CD4-positive, alpha-beta memory T cell (primary cell): ENCODE measurements at regions not wholly inside any gene's neighbourhood (a gene's known extent, or its start where the extent isn't known, plus 50 kb on each side); places are given as distances from the start of the nearest gene placed in this dataset.
"Not testable (repeated sequence)": the region's sequence is repeated elsewhere in the genome, so short reads cannot be mapped to it uniquely, and the experiment has no call there.

Experiments used
- CTCF ChIA-PET: fragments of 350-600 bp; sonication (Branson Sonifier 250); formaldehyde crosslinking; loops from one replicate; lab custom pipeline; 2021; ENCODE audit warnings: inconsistent platforms; ENCODE audit not compliant: partially characterized antibody; lab: Charles Lee
- POLR2A ChIA-PET: fragments of 350-600 bp; sonication (Branson Sonifier 250); formaldehyde crosslinking; loops from one replicate; lab custom pipeline; 2021; ENCODE audit not compliant: partially characterized antibody; lab: Charles Lee
- DNase-seq, 5 donors: peaks; one replicate each; pipeline versions ENCODE4 v3.0.0 to v3.0.0-alpha.2; 2020 to 2022; ENCODE audit warnings: mixed read lengths in 1 of 5
- H3K27ac ChIP-seq: one replicate; pipeline ENCODE4 v1.7.0; 2013; ENCODE audit warnings: low read depth, low read length
- H3K27me3 ChIP-seq: 2 replicates; pipeline ENCODE4 v1.7.0; 2013; ENCODE audit warnings: mild to moderate bottlenecking, low read length, moderate library complexity; ENCODE audit not compliant: insufficient read depth
- H3K36me3 ChIP-seq: 2 replicates; pipeline ENCODE4 v1.7.0; 2013; ENCODE audit warnings: mild to moderate bottlenecking, low read length, moderate library complexity; ENCODE audit not compliant: insufficient read depth
- H3K4me1 ChIP-seq: 2 replicates; pipeline ENCODE4 v1.7.0; 2013; ENCODE audit warnings: mild to moderate bottlenecking, low read length, moderate library complexity; ENCODE audit not compliant: insufficient read depth
- H3K4me3 ChIP-seq, 2 donors: one replicate each; pipeline ENCODE4 v1.7.0; 2013; ENCODE audit warnings: low read length in 2 of 2, mild to moderate bottlenecking in 1 of 2
- H3K9me3 ChIP-seq, 2 donors: one replicate each; pipeline ENCODE4 v1.7.0; 2013; ENCODE audit warnings: low read length in 2 of 2, control low read depth in 1 of 2; ENCODE audit not compliant: control insufficient read depth in 1 of 2
- H3K27ac Mint-ChIP-seq, 7 donors: one replicate each; pipeline ENCODE4 v1.8.0; 2020 to 2021; ENCODE audit warnings: mixed read lengths in 7 of 7, mild to moderate bottlenecking in 6 of 7, inconsistent platforms in 3 of 7, moderate library complexity in 3 of 7
- H3K27me3 Mint-ChIP-seq, 2 donors: one replicate each; pipeline ENCODE4 v1.8.0; 2020 to 2021; ENCODE audit warnings: mixed read lengths in 2 of 2
- H3K36me3 Mint-ChIP-seq, 2 donors: one replicate each; pipeline ENCODE4 v1.8.0; 2020 to 2021; ENCODE audit warnings: mixed read lengths in 2 of 2, inconsistent platforms in 1 of 2, mild to moderate bottlenecking in 1 of 2
- H3K4me1 Mint-ChIP-seq, 4 donors: one replicate each; pipeline ENCODE4 v1.8.0; 2020 to 2021; ENCODE audit warnings: mixed read lengths in 4 of 4, mild to moderate bottlenecking in 1 of 4
- H3K4me3 Mint-ChIP-seq, 8 donors: one replicate each; pipeline ENCODE4 v1.8.0; 2020 to 2021; ENCODE audit warnings: mixed read lengths in 8 of 8, mild to moderate bottlenecking in 7 of 8, moderate library complexity in 6 of 8, inconsistent platforms in 3 of 8
- H3K9me3 Mint-ChIP-seq, 8 donors: one replicate each; pipeline ENCODE4 v1.8.0; 2020 to 2021; ENCODE audit warnings: mixed read lengths in 8 of 8, mild to moderate bottlenecking in 5 of 8, inconsistent platforms in 3 of 8, moderate library complexity in 1 of 8
- intact Hi-C: fragments of 100-400 bp; cut with micrococcal nuclease; formaldehyde crosslinking; loops from one replicate; pipeline ENCODE4 v1.15.1; 2023

GRCh38 chr13:100773923-100774663 lies 99.5 kb upstream of the TMTC4 start:
- H3K4me1 Mint-ChIP-seq: peaks cover 0 to 12% (median 4%) of the 10 kb centered on the region in 4 donors
- no peaks in the 10 kb centered on the region for H3K27me3 Mint-ChIP-seq
- Histone ChIP-seq H3K36me3 (no peaks in the 10 kb centered on the region), H3K27ac (no peak overlapping the region), H3K27me3 (no peaks in the 10 kb centered on the region), H3K4me3 (no peak overlapping the region), H3K4me1 (no peaks in the 10 kb centered on the region), H3K9me3 (no peaks in the 10 kb centered on the region)
- H3K27ac Mint-ChIP-seq: no peak overlapping the region
- no peak for DNase-seq
- H3K4me3 Mint-ChIP-seq: no peak overlapping the region
- ChIA-PET POLR2A (no interaction called here), CTCF (no interaction called here)
- intact Hi-C loops: no loop called here
- no peaks in the 10 kb centered on the region for H3K36me3 Mint-ChIP-seq
- H3K9me3 Mint-ChIP-seq: peaks cover 0 to 13% (median 2%) of the 10 kb centered on the region in 8 donors

- intact Hi-C loops: no loop called here
- ChIA-PET CTCF (no interaction called here), POLR2A (no interaction called here)
- H3K27me3 ChIP-seq: no peaks in the 10 kb centered on the region
- no peak for DNase-seq
- H3K9me3 ChIP-seq: no peaks in the 10 kb centered on the region
- H3K36me3 ChIP-seq: no peaks in the 10 kb centered on the region
- Mint-ChIP-seq H3K9me3 (peaks cover 0 to 10% (median 2%) of the 10 kb centered on the region in 8 donors), H3K27ac (no peak overlapping the region), H3K27me3 (no peaks in the 10 kb centered on the region), H3K4me3 (no peak overlapping the region), H3K36me3 (no peaks in the 10 kb centered on the region), H3K4me1 (peaks cover 0 to 12% (median 4%) of the 10 kb centered on the region in 4 donors)
- no peak overlapping the region for H3K27ac ChIP-seq
- H3K4me3 ChIP-seq: no peak overlapping the region
- H3K4me1 ChIP-seq: no peaks in the 10 kb centered on the region
These were observed 98.8 kb upstream of the TMTC4 start for GRCh38 chr13:100773429-100773828.

GRCh38 chr13:100767192-100767591 lies 92.6 kb upstream of the TMTC4 start:
- Mint-ChIP-seq H3K27ac (no peak overlapping the region), H3K36me3 (no peaks in the 10 kb centered on the region), H3K27me3 (peaks cover 0 to 2% of the 10 kb centered on the region in 2 donors), H3K9me3 (peaks cover 0 to 3% (median 0%) of the 10 kb centered on the region in 8 donors), H3K4me3 (no peak overlapping the region), H3K4me1 (no peaks in the 10 kb centered on the region)
- Histone ChIP-seq H3K4me3 (no peak overlapping the region), H3K36me3 (no peaks in the 10 kb centered on the region), H3K27ac (no peak overlapping the region), H3K9me3 (no peaks in the 10 kb centered on the region), H3K27me3 (no peaks in the 10 kb centered on the region), H3K4me1 (no peaks in the 10 kb centered on the region)
- intact Hi-C loops: no loop called here
- ChIA-PET POLR2A (no interaction called here), CTCF (no interaction called here)
- DNase-seq: no peak

GRCh38 chr13:100766570-100766969 lies 92.0 kb upstream of the TMTC4 start:
- H3K4me1 ChIP-seq, H3K27ac Mint-ChIP-seq, H3K4me3 ChIP-seq, H3K9me3 Mint-ChIP-seq, intact Hi-C loops, H3K36me3 ChIP-seq, H3K27me3 ChIP-seq, H3K36me3 Mint-ChIP-seq, DNase-seq, POLR2A ChIA-PET, H3K4me3 Mint-ChIP-seq, CTCF ChIA-PET, H3K9me3 ChIP-seq, H3K4me1 Mint-ChIP-seq, H3K27ac ChIP-seq, H3K27me3 Mint-ChIP-seq: not testable (repeated sequence)

- CTCF ChIA-PET: no interaction called here
- Histone ChIP-seq H3K27ac (no peak overlapping the region), H3K9me3 (no peaks in the 10 kb centered on the region), H3K4me3 (no peak overlapping the region), H3K27me3 (no peaks in the 10 kb centered on the region), H3K36me3 (no peaks in the 10 kb centered on the region), H3K4me1 (no peaks in the 10 kb centered on the region)
- intact Hi-C loops: no loop called here
- Mint-ChIP-seq H3K27ac (no peak overlapping the region), H3K9me3 (peaks cover 0 to 4% (median 0%) of the 10 kb centered on the region in 8 donors), H3K4me1 (no peaks in the 10 kb centered on the region), H3K4me3 (no peak overlapping the region), H3K27me3 (peaks cover 0 to 2% of the 10 kb centered on the region in 2 donors), H3K36me3 (no peaks in the 10 kb centered on the region)
- no peak for DNase-seq
- POLR2A ChIA-PET: no interaction called here
These were observed 90.3 kb upstream of the TMTC4 start for GRCh38 chr13:100764937-100765336.

GRCh38 chr13:100762126-100762525 lies 87.5 kb upstream of the TMTC4 start:
- intact Hi-C loops, H3K9me3 ChIP-seq, POLR2A ChIA-PET, H3K9me3 Mint-ChIP-seq, H3K36me3 Mint-ChIP-seq, H3K4me1 Mint-ChIP-seq, H3K4me1 ChIP-seq, H3K27me3 ChIP-seq, H3K27ac Mint-ChIP-seq, H3K36me3 ChIP-seq, H3K27me3 Mint-ChIP-seq, H3K4me3 Mint-ChIP-seq, DNase-seq, H3K4me3 ChIP-seq, H3K27ac ChIP-seq: not testable (repeated sequence)
- CTCF ChIA-PET: interaction anchor here (0.7 kb wide), 1 partner anchor 14 kb away, joined by 3 read pairs; no protein-coding TSS in a partner anchor

GRCh38 chr13:100755891-100756290 lies 81.3 kb upstream of the TMTC4 start:
- H3K27me3 Mint-ChIP-seq: no peaks in the 10 kb centered on the region
- POLR2A ChIA-PET: no interaction called here
- Histone ChIP-seq H3K27ac (no peak overlapping the region), H3K4me3 (no peak overlapping the region), H3K9me3 (no peaks in the 10 kb centered on the region), H3K36me3 (no peaks in the 10 kb centered on the region), H3K4me1 (no peaks in the 10 kb centered on the region), H3K27me3 (no peaks in the 10 kb centered on the region)
- CTCF ChIA-PET: no interaction called here
- H3K36me3 Mint-ChIP-seq: no peaks in the 10 kb centered on the region
- no peak for DNase-seq
- no peaks in the 10 kb centered on the region for H3K4me1 Mint-ChIP-seq
- intact Hi-C loops: no loop called here
- no peak overlapping the region for H3K4me3 Mint-ChIP-seq
- peaks cover 0 to 2% (median 0%) of the 10 kb centered on the region in 8 donors for H3K9me3 Mint-ChIP-seq
- H3K27ac Mint-ChIP-seq: no peak overlapping the region
